H1 (cell line): ENCODE measurements at regions not wholly inside any gene's neighbourhood (a gene's known extent, or its start where the extent isn't known, plus 50 kb on each side); places are given as distances from the start of the nearest gene placed in this dataset.

Source experiments
- CTBP2 ChIP-seq: IDR thresholded peaks from 2 replicates; pipeline ENCODE4 v1.7.0; 2011; ENCODE audit warnings: borderline replicate concordance, mild to moderate bottlenecking, moderate library complexity, mixed read lengths, low read length; ENCODE audit not compliant: insufficient read depth, insufficient read length
- HDAC2 ChIP-seq, 2 experiments: fragments of 300-600 bp in 1 of 2; sonication (generic) in 1 of 2; IDR thresholded peaks; 2 replicates each; pipeline ENCODE4 v1.6.1; 2011 to 2012; ENCODE audit warnings: low read depth in 2 of 2, low read length in 2 of 2, mild to moderate bottlenecking in 2 of 2, moderate library complexity in 2 of 2, borderline replicate concordance in 1 of 2, inconsistent platforms in 1 of 2
- HDAC6 ChIP-seq: IDR thresholded peaks from one replicate; pipeline ENCODE4 v1.7.1; 2012; ENCODE audit warnings: low read depth, mild to moderate bottlenecking, inconsistent platforms, low read length, moderate library complexity
- KDM4A ChIP-seq: IDR thresholded peaks from one replicate; pipeline ENCODE4 v1.7.1; 2012; ENCODE audit warnings: low read depth, mild to moderate bottlenecking, moderate library complexity, low read length, inconsistent platforms; ENCODE audit not compliant: severe bottlenecking
- NANOG ChIP-seq: IDR thresholded peaks from 2 replicates; pipeline ENCODE4 v1.6.1; 2011; ENCODE audit warnings: low read length, low read depth, mild to moderate bottlenecking, inconsistent platforms; ENCODE audit not compliant: insufficient read depth, poor library complexity, severe bottlenecking
- RXRA ChIP-seq: IDR thresholded peaks from 2 replicates; pipeline ENCODE4 v1.6.1; 2011; ENCODE audit warnings: low read depth, mild to moderate bottlenecking, low read length, moderate library complexity; ENCODE audit not compliant: insufficient read depth
- SIX5 ChIP-seq: IDR thresholded peaks from 2 replicates; pipeline ENCODE4 v1.6.1; 2011; ENCODE audit warnings: mild to moderate bottlenecking, low read depth, low read length
- SP1 ChIP-seq: IDR thresholded peaks from 2 replicates; pipeline ENCODE4 v1.6.1; 2011; ENCODE audit warnings: low read depth, low read length
- SP4 ChIP-seq: IDR thresholded peaks from 2 replicates; pipeline ENCODE4 v1.6.1; 2012; ENCODE audit warnings: low read length, inconsistent platforms
- USF2 ChIP-seq: IDR thresholded peaks from 2 replicates; pipeline ENCODE4 v1.6.1; 2011; ENCODE audit warnings: low read length, improper control_type of control experiment
- TF ChIP-seq, protein P1 (sequence below): fragments of 300-600 bp; sonication (generic); IDR thresholded peaks from 2 replicates; pipeline ENCODE4 v1.7.1; 2012; ENCODE audit warnings: low read length, moderate library complexity, mild to moderate bottlenecking, inconsistent platforms; ENCODE audit not compliant: insufficient replicate concordance

GRCh38 chrY:7835416-7835815, 923.9 kb upstream of the AMELY start (continued):
- TF ChIP-seq, protein P1, sequence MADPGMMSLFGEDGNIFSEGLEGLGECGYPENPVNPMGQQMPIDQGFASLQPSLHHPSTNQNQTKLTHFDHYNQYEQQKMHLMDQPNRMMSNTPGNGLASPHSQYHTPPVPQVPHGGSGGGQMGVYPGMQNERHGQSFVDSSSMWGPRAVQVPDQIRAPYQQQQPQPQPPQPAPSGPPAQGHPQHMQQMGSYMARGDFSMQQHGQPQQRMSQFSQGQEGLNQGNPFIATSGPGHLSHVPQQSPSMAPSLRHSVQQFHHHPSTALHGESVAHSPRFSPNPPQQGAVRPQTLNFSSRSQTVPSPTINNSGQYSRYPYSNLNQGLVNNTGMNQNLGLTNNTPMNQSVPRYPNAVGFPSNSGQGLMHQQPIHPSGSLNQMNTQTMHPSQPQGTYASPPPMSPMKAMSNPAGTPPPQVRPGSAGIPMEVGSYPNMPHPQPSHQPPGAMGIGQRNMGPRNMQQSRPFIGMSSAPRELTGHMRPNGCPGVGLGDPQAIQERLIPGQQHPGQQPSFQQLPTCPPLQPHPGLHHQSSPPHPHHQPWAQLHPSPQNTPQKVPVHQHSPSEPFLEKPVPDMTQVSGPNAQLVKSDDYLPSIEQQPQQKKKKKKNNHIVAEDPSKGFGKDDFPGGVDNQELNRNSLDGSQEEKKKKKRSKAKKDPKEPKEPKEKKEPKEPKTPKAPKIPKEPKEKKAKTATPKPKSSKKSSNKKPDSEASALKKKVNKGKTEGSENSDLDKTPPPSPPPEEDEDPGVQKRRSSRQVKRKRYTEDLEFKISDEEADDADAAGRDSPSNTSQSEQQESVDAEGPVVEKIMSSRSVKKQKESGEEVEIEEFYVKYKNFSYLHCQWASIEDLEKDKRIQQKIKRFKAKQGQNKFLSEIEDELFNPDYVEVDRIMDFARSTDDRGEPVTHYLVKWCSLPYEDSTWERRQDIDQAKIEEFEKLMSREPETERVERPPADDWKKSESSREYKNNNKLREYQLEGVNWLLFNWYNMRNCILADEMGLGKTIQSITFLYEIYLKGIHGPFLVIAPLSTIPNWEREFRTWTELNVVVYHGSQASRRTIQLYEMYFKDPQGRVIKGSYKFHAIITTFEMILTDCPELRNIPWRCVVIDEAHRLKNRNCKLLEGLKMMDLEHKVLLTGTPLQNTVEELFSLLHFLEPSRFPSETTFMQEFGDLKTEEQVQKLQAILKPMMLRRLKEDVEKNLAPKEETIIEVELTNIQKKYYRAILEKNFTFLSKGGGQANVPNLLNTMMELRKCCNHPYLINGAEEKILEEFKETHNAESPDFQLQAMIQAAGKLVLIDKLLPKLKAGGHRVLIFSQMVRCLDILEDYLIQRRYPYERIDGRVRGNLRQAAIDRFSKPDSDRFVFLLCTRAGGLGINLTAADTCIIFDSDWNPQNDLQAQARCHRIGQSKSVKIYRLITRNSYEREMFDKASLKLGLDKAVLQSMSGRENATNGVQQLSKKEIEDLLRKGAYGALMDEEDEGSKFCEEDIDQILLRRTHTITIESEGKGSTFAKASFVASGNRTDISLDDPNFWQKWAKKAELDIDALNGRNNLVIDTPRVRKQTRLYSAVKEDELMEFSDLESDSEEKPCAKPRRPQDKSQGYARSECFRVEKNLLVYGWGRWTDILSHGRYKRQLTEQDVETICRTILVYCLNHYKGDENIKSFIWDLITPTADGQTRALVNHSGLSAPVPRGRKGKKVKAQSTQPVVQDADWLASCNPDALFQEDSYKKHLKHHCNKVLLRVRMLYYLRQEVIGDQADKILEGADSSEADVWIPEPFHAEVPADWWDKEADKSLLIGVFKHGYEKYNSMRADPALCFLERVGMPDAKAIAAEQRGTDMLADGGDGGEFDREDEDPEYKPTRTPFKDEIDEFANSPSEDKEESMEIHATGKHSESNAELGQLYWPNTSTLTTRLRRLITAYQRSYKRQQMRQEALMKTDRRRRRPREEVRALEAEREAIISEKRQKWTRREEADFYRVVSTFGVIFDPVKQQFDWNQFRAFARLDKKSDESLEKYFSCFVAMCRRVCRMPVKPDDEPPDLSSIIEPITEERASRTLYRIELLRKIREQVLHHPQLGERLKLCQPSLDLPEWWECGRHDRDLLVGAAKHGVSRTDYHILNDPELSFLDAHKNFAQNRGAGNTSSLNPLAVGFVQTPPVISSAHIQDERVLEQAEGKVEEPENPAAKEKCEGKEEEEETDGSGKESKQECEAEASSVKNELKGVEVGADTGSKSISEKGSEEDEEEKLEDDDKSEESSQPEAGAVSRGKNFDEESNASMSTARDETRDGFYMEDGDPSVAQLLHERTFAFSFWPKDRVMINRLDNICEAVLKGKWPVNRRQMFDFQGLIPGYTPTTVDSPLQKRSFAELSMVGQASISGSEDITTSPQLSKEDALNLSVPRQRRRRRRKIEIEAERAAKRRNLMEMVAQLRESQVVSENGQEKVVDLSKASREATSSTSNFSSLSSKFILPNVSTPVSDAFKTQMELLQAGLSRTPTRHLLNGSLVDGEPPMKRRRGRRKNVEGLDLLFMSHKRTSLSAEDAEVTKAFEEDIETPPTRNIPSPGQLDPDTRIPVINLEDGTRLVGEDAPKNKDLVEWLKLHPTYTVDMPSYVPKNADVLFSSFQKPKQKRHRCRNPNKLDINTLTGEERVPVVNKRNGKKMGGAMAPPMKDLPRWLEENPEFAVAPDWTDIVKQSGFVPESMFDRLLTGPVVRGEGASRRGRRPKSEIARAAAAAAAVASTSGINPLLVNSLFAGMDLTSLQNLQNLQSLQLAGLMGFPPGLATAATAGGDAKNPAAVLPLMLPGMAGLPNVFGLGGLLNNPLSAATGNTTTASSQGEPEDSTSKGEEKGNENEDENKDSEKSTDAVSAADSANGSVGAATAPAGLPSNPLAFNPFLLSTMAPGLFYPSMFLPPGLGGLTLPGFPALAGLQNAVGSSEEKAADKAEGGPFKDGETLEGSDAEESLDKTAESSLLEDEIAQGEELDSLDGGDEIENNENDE = no peak
- TF ChIP-seq SP1 = no peak
- no peak for TF ChIP-seq SP4
- TF ChIP-seq NANOG = no peak
- TF ChIP-seq HDAC2 (IDR thresholded peaks at IDR 0.05; ENCODE audit: borderline replicate concordance in 1 of 2, low read depth in 2 of 2, low read length in 2 of 2) = no peak
- no peak for TF ChIP-seq USF2
- TF ChIP-seq RXRA = no peak
- no peak for TF ChIP-seq CTBP2
- no peak for TF ChIP-seq KDM4A
- TF ChIP-seq SIX5 = no peak
- TF ChIP-seq HDAC6 = no peak
